ENCODE measurements at regions not wholly inside any gene's neighbourhood (a gene's known extent, or its start where the extent isn't known, plus 50 kb on each side); places are given as distances from the start of the nearest gene placed in this dataset.

- no peak for TF ChIP-seq CTCF (IDR thresholded peaks at IDR 0.05)
- no peak for ATAC-seq
- H3K9me3 ChIP-seq: no peaks in the 10 kb centered on the region
- intact Hi-C loops (cut with DNase I): no loop called here
- no peak for DNase-seq
- H3K4me1 ChIP-seq: no peaks in the 10 kb centered on the region
- no peaks in the 10 kb centered on the region for H3K36me3 ChIP-seq
- no peaks in the 10 kb centered on the region for H3K27me3 ChIP-seq (ENCODE audit: low read depth)
- H3K27ac ChIP-seq: no peak overlapping the region
- H3K4me3 ChIP-seq: no peak overlapping the region
Measured at GRCh38 chr2:235141411-235142128, 189.8 kb downstream of the SH3BP4 start.

- ATAC-seq (no peak), DNase-seq (no peak)
- TF ChIP-seq CTCF (IDR thresholded peaks at IDR 0.05): no peak
- Histone ChIP-seq H3K27me3 (ENCODE audit: low read depth) (no peaks in the 10 kb centered on the region), H3K36me3 (no peaks in the 10 kb centered on the region), H3K4me3 (no peak overlapping the region), H3K27ac (no peak overlapping the region), H3K9me3 (no peaks in the 10 kb centered on the region), H3K4me1 (no peaks in the 10 kb centered on the region)
- intact Hi-C loops (cut with DNase I): no loop called here
Measured at GRCh38 chr2:235142601-235143000, 190.8 kb downstream of the SH3BP4 start.

- intact Hi-C loops (cut with DNase I): no loop called here
- no peak for TF ChIP-seq CTCF (IDR thresholded peaks at IDR 0.05)
- no peak for DNase-seq
- no peak overlapping the region for H3K4me3 ChIP-seq
- no peaks in the 10 kb centered on the region for H3K36me3 ChIP-seq
- no peaks in the 10 kb centered on the region for H3K9me3 ChIP-seq
- no peaks in the 10 kb centered on the region for H3K27me3 ChIP-seq (ENCODE audit: low read depth)
- no peak for ATAC-seq
- H3K27ac ChIP-seq: no peak overlapping the region
- no peaks in the 10 kb centered on the region for H3K4me1 ChIP-seq
Measured at GRCh38 chr2:235143789-235144188, 192.0 kb downstream of the SH3BP4 start.

- no peak overlapping the region for H3K4me3 ChIP-seq
- H3K36me3 ChIP-seq: no peaks in the 10 kb centered on the region
- H3K4me1 ChIP-seq: no peaks in the 10 kb centered on the region
- no peak overlapping the region for H3K27ac ChIP-seq
- H3K27me3 ChIP-seq (ENCODE audit: low read depth): no peaks in the 10 kb centered on the region
- no peak for TF ChIP-seq CTCF (IDR thresholded peaks at IDR 0.05)
- no peaks in the 10 kb centered on the region for H3K9me3 ChIP-seq
- ATAC-seq (no peak), DNase-seq (no peak)
- intact Hi-C loops (cut with DNase I): no loop called here
Measured at GRCh38 chr2:235144291-235144690, 192.5 kb downstream of the SH3BP4 start.

GRCh38 chr2:235146206-235146605 lies 194.4 kb downstream of the SH3BP4 start:
- intact Hi-C loops (cut with DNase I): no loop called here
- H3K4me1 ChIP-seq: no peaks in the 10 kb centered on the region

More at GRCh38 chr2:235146206-235146605, 194.4 kb downstream of the SH3BP4 start:
- ATAC-seq: no peak
- Histone ChIP-seq H3K27me3 (ENCODE audit: low read depth) (no peaks in the 10 kb centered on the region), H3K27ac (no peak overlapping the region), H3K9me3 (no peaks in the 10 kb centered on the region), H3K4me3 (no peak overlapping the region), H3K36me3 (no peaks in the 10 kb centered on the region)
- DNase-seq: no peak
- no peak for TF ChIP-seq CTCF (IDR thresholded peaks at IDR 0.05)
